Stimulated activated CD4-positive, alpha-beta T cell treated with anti-CD3 and anti-CD28 coated beads, TNF-alpha, amount 100 ng/mL, for 48 hours (primary cell): ENCODE measurements at regions not wholly inside any gene's neighbourhood (a gene's known extent, or its start where the extent isn't known, plus 50 kb on each side); places are given as distances from the start of the nearest gene placed in this dataset.
"Not testable (repeated sequence)": the region's sequence is repeated elsewhere in the genome, so short reads cannot be mapped to it uniquely, and the experiment has no call there.

Experiments used
- DNase-seq, 3 donors: peaks; one replicate each; pipeline ENCODE4 v3.0.0-alpha.2; 2020; ENCODE audit warnings: low read depth in 3 of 3

GRCh38 chr4:82301390-82301789, 72.4 kb downstream of the HNRNPD start:
- not testable (repeated sequence) for DNase-seq

GRCh38 chr4:82293304-82293703, 80.5 kb downstream of the HNRNPD start:
- no peak for DNase-seq

- DNase-seq = no peak
Measured at GRCh38 chr4:82287720-82288119, 86.1 kb downstream of the HNRNPD start.

- DNase-seq = peak; percentile 98 to 99 (median 99)
Measured at GRCh38 chr4:82284858-82285805, 88.7 kb downstream of the HNRNPD start.

DNA sequence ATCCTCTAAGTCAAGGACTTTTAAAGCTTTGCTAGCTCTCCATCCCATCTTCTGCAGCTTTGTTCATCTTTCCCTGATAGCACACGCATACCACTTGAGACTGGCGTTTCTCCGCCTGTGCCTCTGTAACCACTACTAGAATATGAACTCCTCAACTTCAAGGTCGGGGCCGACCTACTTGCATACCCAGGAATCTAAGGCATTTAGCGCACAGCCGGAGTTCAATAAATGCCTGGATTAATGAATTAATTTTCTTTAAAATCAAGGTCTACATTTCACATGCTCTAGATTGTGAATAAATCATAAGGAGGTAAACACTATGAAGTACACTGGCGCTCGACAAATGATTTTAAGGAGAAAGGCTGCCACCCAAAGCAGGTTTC, 89.3 kb downstream of the HNRNPD start:
- DNase-seq = no peak

DNA sequence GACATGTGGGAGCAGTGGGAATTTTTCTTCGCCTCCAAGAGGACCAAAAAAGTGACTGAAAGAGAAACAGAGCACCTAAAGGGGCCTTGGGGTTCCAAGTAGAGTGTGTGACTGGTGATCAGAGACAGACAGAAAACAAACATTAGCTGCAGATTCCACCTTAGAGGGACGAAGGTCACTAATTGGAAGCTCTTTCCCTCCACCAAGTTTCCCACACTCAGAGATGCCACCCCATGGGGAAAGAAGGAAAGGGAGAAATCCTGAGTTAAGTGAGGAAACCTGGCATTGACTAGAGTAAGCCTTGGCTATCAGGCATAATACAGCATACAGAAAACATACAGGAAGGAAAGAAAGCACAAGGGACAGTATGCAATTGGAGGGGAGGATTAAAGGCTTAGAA, 90.9 kb downstream of the HNRNPD start:
- no peak for DNase-seq

DNA sequence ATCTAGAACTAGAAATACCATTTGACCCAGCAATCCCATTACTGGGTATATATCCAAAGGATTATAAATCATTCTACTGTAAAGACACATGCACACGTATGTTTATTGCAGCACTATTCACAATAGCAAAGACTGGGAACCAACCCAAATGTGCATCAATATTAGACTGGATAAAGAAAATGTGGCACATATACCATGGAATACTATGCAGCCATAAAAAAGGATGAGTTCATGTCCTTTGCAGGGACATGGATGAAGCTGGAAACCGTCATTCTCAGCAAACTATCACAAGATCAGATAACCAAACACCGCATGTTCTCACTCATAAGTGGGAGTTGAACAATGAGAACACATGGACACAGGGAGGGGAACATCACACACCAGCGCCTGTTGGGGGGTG, 94.2 kb downstream of the HNRNPD start:
- not testable (repeated sequence) for DNase-seq

- DNase-seq = no peak
Measured at GRCh38 chr4:82276332-82276640, 97.5 kb downstream of the HNRNPD start.

DNA sequence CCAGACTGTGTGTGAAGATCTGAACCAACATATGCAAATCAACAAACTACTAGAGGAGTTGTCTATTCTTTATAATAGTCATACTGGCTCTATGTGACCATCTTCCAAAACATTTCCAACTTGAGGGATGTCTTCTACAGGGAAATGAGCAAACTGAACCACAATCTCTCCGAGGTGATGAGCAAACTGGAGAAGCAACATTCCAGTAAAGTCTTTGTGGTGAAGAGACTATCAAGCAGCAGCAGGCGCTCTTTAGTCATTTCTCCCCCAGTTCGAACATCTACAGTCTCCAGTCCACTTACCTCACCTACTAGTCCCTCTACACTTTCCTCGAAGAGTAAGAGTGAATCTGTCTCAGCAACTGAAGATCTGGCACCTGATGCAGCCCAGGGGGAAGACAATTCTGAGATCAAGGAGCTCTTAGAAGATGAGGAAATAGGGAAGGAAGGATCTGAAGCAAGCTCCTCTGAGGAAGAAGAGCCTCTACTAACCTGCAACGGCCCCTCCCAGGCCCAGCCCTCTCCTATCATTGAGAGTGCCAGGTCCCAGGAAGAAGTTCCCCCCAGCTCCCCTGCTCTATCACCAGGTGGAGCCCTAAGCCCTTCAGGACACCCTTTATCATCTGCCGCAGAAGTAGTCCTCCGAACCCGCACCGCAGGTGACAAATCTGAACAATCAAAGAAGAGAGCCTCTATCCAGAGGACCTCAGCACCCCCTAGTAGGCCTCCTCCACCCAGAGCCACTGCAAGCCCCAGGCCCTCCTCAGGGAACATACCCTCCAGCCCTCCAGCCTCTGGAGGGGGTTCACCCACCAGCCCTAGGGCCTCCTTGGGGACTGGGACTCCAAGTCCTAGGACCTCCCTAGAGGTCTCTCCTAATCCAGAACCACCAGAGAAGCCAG, 98.1 kb downstream of the HNRNPD start:
- no peak for DNase-seq

- DNase-seq = not testable (repeated sequence)
Measured at GRCh38 chr4:82274700-82275099, 99.1 kb downstream of the HNRNPD start.

GRCh38 chr4:82272523-82272922, 101.3 kb downstream of the HNRNPD start:
- not testable (repeated sequence) for DNase-seq

GRCh38 chr4:82271915-82272480, 101.8 kb downstream of the HNRNPD start:
- DNase-seq = not testable (repeated sequence)

DNA sequence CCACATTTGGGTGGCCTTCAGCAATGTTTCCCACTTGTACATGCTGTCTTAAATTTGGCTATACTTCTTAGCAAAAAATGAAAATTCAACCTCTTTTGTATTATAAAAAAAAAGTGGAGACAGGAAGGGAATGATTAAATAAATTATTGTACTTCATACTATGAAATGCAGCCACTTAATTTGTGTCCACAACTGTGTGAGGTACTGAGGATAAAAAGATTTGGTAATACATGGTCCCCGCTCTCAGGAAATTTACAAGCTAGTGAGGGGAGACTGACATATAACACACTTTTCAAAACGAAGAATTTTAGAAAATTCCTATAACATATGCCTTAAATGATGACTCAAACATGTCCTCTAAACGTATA, 105.0 kb downstream of the HNRNPD start:
- no peak for DNase-seq

- peak in 1 of 3 donors; percentile 12 for DNase-seq
Measured at GRCh38 chr4:82268050-82268825, 105.6 kb downstream of the HNRNPD start.

DNA sequence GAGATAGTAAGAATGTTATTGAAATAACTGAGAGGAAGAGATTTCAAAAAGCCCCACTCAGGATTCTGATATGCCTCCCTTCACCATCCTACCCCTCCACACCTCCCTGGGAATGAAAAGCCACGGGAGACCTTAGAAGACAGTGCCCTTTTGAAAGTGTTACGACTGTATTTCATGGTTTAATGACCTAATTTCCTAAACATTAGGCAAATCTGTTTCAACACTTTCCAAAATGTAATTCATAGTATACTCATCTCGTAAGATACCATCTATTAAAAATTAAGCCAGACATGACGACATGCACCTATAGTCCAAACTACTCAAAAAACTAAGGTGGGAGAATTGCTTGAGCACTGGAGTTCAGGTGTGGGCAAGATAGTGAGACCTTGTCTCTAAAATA, 106.3 kb downstream of the HNRNPD start:
- no peak for DNase-seq

DNA sequence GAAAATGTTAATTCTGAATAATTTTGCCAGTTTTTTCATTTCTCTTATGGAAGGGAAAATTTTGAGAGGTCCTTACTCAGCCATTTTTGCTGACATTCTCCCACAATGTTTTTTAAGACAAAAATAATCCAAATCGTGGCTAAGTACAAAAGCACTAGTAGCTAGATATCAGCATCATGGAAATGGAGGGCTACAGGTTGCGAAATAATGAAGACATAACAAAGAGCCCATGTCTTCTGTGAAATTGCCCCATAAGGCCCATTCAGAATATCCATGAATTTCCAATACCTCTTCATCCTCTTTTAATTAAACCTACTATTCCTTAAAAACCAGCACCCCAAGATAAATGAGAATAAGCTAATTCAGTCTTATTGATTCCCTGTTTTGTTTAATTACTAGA, 107.4 kb downstream of the HNRNPD start:
- no peak for DNase-seq

GRCh38 chr4:82261084-82261483, 112.7 kb downstream of the HNRNPD start:
- no peak for DNase-seq

- no peak for DNase-seq
Measured at GRCh38 chr4:82260632-82261031, 113.2 kb downstream of the HNRNPD start.

GRCh38 chr4:82256718-82257117, 117.1 kb downstream of the HNRNPD start:
- no peak for DNase-seq

DNA sequence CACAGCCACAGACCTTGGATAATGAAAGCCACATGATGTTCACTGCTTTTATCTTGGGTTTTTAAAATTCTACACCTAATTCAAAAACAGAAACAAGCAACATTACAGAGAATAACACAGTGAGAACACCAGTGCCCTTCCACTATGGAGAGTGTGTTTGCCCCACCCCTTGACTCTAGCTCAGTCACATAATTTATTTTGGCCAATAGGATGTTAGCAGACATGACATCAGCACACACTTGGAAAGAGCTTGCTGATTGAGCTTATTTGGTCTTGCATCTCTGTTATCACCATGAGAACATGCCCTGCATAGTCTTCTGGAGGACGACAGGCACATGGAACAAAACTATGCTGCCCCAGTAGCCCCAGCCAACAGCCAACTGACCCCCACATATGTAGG, 118.1 kb downstream of the HNRNPD start:
- DNase-seq = no peak

- DNase-seq = no peak
Measured at GRCh38 chr4:82248903-82249632, 124.7 kb downstream of the HNRNPD start.
